ENCODE measurements at regions not wholly inside any gene's neighbourhood (a gene's known extent, or its start where the extent isn't known, plus 50 kb on each side); places are given as distances from the start of the nearest gene placed in this dataset.
"Not testable (repeated sequence)": the region's sequence is repeated elsewhere in the genome, so short reads cannot be mapped to it uniquely, and the experiment has no call there.

DNA sequence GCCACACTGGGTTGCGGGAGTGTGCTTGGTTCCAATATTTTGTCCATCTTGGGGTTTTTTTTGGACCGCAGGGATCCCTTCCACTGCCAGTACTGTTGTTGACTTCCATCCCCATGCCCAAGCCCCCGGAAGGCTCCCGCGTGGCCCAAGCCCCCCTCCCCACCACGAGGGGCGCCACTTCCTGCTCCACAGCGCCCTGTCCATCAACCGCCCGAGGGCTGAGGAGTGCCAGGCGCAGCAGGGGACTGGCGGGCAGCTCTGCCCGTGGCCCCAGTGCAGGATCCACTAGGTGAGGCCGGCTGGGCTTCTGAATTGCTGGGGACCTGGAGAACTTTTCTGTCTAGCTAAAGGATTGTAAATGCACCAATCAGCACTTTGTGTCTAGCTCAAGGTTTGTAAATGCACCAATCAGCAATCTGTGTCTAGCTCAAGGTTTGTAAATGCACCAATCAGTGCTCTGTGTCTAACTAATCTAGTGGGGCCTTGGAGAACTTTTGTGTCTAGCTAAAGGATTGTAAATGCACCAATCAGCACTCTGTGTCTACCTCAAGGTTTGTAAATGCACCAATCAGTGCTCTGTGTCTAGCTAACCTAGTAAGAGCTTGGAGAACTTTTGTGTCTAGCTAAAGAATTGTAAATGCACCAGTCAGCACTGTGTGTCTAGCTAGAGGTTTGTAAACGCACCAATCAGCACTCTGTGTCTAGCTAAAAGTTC is 281.3 kb upstream of the CHAC2 start:
- TF ChIP-seq EZH2 (IDR thresholded peaks at IDR 0.05; ENCODE audit: insufficient read depth, poor library complexity, severe bottlenecking); EZH2phosphoT487 (IDR thresholded peaks at IDR 0.05; ENCODE audit: insufficient read depth, low read depth): not testable (repeated sequence)

All from GM23248 (cell line).